ENCODE measurements at regions not wholly inside any gene's neighbourhood (a gene's known extent, or its start where the extent isn't known, plus 50 kb on each side); places are given as distances from the start of the nearest gene placed in this dataset.
"Not testable (repeated sequence)": the region's sequence is repeated elsewhere in the genome, so short reads cannot be mapped to it uniquely, and the experiment has no call there.

- no peak for DNase-seq (ENCODE audit: low read depth)
These were observed 66.3 kb upstream of the UFM1 start for GRCh38 chr13:38283346-38283745.

DNA sequence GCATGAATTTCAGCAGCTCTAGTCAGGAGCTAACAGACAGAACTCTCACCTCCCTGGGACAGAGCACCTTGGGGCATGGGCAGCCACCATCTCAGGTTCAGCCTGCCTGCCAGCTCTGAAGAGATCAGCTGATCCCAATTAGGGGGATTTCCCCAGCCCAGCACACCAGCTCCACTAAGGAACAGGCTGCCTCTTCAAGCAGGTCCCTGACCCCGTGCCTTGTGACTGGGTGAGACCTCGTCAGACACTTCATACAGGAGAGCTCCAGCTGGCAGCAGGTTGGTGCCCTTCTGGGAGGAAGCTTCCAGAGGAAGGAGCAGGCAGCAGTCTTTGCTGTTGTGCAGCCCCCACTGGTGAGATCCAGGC, 84.5 kb upstream of the UFM1 start:
- no peak for DNase-seq (ENCODE audit: low read depth)

DNA sequence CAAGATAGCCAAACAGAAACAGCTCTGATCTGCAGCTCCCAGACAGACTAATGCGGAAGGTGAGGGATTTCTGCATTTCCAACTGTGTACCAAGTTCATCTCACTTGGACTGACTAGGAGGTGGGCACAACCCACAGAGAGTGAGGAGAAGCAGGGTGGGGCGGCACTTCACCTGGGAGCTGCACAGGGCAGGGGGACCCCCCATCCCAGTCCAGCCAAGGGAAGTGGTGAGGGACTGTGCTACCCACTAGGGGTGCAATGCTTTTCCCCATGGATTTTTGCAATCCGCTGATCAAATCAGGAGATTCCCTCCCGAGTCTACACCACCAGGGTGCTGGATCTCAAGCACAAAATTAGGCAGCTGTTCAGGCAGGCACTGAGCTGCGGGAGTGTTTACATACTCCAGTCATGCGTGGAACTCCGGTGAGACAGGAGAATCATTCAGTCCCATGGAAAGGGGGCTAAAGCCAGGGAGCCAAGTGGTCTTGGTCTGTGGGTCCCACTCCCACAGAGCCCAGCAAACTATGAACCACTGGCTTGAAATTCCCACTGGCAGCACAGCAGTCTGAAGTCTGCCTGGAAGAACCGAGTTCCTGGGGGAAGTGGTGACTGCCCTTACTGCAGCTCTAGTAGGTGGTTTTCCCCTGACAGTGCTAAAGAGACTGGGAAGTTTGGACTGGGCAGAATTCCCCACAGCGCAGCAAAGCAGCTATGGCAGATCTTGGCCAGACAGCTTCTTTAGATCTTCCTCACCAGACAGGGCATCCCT, 85.1 kb upstream of the UFM1 start:
- DNase-seq (ENCODE audit: low read depth) = no peak

DNA sequence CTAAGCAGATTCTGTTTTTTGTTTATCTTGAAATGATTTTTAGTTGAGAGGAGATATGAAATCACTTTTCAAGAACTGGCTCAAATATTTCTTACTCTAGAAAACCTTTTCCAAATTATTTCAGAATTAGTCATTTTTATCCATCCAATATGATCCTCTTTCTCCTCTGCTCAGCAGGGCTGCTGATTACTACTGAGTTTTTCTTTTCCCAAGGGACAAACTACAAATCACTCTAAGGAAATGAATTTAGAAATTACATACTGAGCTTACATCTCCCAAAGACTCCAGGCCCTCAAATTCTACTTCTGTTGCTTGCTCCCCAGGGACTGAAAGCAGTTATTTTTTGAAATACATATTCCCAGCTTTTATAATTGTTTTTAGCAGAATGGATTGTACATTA, 87.4 kb upstream of the UFM1 start:
- DNase-seq (ENCODE audit: low read depth) = peak; percentile 64

DNA sequence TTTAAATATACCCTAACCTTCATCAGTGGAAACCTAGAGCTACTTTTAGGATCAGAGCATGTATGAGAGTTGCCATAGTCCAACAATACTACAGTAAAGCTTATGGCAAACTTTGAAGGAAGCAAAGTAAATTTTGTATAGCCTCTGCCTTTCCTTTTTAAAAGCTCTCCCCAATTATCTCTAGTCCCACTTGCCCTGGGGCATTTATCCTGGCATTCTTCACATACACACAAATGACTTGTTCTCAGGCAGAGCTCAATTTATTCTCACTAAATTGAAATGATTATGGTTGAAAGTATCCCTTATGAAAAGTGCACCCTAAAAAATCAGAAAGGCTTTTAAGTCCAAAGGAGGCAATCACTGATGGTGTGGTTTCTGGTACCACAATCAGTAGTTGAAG, 94.1 kb upstream of the UFM1 start:
- DNase-seq (ENCODE audit: low read depth) = no peak

- no peak for DNase-seq (ENCODE audit: low read depth)
These were observed 109.8 kb upstream of the UFM1 start for GRCh38 chr13:38239874-38240273.

GRCh38 chr13:38228322-38228721, 121.3 kb upstream of the UFM1 start:
- no peak for DNase-seq (ENCODE audit: low read depth)

DNA sequence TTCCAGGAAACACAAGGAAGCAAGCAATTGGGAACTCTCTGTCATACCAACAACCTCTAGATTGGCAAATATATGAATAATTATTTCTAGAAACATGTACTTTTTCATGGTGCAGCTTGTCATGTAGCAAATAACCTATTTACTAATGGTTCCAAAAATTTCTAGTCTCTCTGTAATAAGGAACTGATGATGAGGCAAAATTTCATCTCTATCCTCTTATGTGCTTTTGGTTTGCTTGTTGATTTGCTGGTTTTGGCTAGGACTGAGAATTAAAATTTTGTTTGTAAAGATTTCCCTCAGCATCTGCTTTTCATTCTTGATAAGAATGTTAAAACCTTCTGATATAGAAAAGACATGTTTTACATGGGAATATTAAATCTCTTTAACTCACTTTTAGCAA, 123.2 kb upstream of the UFM1 start:
- DNase-seq (ENCODE audit: low read depth) = no peak

DNA sequence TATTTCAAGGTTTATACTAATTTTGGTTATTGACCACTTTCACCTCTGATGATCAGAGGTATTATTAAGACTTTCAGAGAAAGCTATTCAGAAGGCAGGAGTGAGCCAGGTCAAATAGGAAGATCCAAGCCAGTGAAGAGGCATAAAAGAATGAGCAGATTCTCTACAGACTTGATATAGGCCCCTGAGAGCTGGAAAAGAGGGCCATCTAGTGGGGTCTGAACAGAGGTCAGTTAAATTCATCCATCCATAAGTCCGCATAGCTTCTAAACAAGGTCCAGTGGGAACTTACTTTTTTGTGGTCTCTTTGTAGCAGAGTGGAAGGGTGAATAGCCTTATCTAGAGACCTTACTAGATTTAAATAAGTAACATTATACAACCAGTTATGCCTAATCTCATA, 126.6 kb upstream of the UFM1 start:
- DNase-seq (ENCODE audit: low read depth) = peak; percentile 32

DNA sequence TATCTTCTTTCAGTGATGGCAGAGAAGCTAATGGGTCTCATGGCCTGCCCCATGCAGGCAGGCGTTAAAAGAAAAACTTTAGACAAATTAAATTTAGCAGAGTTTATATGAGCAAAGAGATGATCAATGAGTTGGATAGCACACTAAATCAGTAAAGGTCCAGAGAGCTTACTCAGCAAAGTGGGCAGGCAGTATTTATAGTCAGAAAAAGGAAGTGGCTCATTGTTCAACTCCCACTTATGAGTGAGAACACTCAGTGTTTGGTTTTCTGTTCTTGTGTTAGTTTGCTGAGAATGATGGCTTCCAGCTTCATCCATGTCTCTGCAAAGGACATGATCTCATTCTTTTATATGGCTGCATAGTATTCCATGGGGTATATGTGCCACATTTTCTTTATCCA, 128.5 kb upstream of the UFM1 start:
- not testable (repeated sequence) for DNase-seq (ENCODE audit: low read depth)

DNA sequence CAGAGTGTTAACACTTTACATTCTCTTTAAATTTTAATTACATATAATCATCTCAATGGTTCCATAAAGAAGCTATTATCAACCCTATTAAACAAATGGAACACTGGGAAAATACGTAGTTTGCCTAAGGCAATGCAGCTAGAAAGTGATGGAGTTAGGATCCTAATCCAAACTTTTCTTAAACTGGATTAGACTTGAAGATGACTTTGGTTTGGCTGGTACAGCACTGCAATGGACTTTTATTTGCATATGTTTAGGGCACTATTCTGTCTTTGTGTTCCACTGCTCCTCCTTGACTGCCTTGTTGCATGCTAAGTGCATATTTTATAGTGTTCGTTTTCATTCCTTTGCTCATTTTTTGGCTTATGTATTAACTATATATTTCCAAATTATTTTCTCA, 133.5 kb upstream of the UFM1 start:
- no peak for DNase-seq (ENCODE audit: low read depth)

GRCh38 chr13:38213314-38213713, 136.3 kb upstream of the UFM1 start:
- DNase-seq (ENCODE audit: low read depth) = peak; percentile 56

- no peak for DNase-seq (ENCODE audit: low read depth)
These were observed 138.6 kb upstream of the UFM1 start for GRCh38 chr13:38210928-38211596.

- DNase-seq (ENCODE audit: low read depth) = no peak
These were observed 145.1 kb upstream of the UFM1 start for GRCh38 chr13:38204556-38204955.

GRCh38 chr13:38202740-38203139, 146.9 kb upstream of the UFM1 start:
- peak; percentile 36 for DNase-seq (ENCODE audit: low read depth)

- DNase-seq (ENCODE audit: low read depth) = no peak
These were observed 158.6 kb upstream of the UFM1 start for GRCh38 chr13:38191016-38191415.

DNA sequence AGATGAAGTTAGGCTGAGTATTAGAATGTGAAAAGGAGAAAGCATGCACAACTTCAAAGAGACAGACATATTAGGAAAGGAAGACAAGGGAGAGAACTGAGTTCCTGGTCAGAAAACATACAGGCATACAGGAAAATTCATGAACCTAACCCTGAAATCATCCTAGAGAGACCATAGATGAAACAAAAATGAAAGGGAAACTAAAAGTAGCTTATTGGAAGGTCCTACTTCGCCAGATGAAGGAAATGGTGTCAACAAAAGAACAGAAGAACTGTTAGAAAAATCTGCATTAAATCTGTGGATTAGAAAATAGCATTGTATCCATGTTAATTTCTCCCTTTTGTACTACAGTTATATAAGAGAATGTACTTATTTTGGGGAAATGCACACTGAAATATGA, 169.0 kb upstream of the UFM1 start:
- DNase-seq (ENCODE audit: low read depth) = no peak

DNA sequence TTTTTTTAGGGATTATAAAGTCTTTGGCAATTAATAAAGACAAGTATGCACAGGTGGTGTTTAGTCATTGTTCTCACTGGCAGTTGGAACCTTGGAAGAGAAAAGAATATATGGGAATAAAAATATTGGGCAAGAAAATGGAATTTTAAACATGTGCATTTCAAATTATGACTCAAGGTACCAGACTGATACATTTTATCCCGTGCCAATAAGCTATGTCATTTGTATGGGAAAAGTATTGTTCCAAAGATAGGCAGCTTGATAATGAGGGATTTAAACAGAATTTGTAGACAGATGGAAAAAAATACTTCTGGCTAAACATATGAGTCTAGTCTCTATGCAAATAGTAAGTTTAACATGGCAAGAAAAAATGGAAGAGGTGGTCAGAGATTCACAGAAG, 169.5 kb upstream of the UFM1 start:
- no peak for DNase-seq (ENCODE audit: low read depth)

- no peak for DNase-seq (ENCODE audit: low read depth)
These were observed 173.0 kb upstream of the UFM1 start for GRCh38 chr13:38176664-38177063.

GRCh38 chr13:38173403-38173802, 176.2 kb upstream of the UFM1 start:
- DNase-seq (ENCODE audit: low read depth) = no peak

- no peak for DNase-seq (ENCODE audit: low read depth)
These were observed 182.4 kb upstream of the UFM1 start for GRCh38 chr13:38167164-38167822.

- DNase-seq (ENCODE audit: low read depth) = no peak
These were observed 183.5 kb upstream of the UFM1 start for GRCh38 chr13:38166116-38166515.

DNA sequence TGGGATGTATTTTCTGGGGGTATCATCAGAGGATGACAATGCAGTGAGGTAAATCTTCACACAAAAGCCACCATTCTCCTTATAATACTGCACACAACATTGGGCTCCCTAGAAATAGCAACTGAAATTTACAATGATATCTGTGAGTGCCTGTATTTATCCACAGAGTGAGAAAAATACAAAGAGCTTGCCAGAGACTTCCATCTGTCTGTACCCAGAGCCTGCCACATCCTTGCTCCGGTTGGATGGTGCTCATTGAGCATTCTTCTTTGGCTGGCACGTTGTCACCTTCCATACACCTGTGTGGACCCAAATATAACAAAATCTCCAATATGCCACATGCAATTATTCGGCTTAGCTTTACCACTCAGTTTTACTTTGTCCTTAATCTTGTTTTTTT, 189.5 kb upstream of the UFM1 start:
- DNase-seq (ENCODE audit: low read depth) = no peak

All from stromal cell of bone marrow (primary cell).